ENCODE measurements at regions not wholly inside any gene's neighbourhood (a gene's known extent, or its start where the extent isn't known, plus 50 kb on each side); places are given as distances from the start of the nearest gene placed in this dataset.

GRCh38 chr5:8366266-8366665, 497.3 kb downstream of the MTRR start:
- TF ChIP-seq EZH2 (IDR thresholded peaks at IDR 0.05; ENCODE audit: low read length, missing control alignments): no peak
- TF ChIP-seq CTCF (conservative IDR thresholded peaks at IDR 0.05 in 1 of 2, IDR thresholded peaks at IDR 0.05 in 1 of 2; ENCODE audit: low read depth in 1 of 2, low read length in 2 of 2): no peak
- no peaks in the 10 kb centered on the region for H3K9me3 ChIP-seq (ENCODE audit: control insufficient read depth, insufficient read depth, low read depth, low read length)
- H2AFZ ChIP-seq (ENCODE audit: low read length): no peak overlapping the region
- no peak overlapping the region for H3K4me3 ChIP-seq (replicated peaks in 1 of 4; ENCODE audit: control extremely low read depth in 1 of 4, insufficient read depth in 1 of 4, low read depth in 3 of 4, low read length in 4 of 4)
- H3K4me1 ChIP-seq (ENCODE audit: control insufficient read depth, extremely low read depth, insufficient read depth, low read length): no peaks in the 10 kb centered on the region
- DNase-seq (ENCODE audit: low read depth in 2 of 2): no peak
- no peak overlapping the region for H3K27ac ChIP-seq (ENCODE audit: insufficient read depth, low read length)
- no peaks in the 10 kb centered on the region for H4K20me1 ChIP-seq (ENCODE audit: control insufficient read depth, extremely low read depth, insufficient read depth, low read length)
- H3K36me3 ChIP-seq (ENCODE audit: control insufficient read depth, insufficient read depth, low read length): no peaks in the 10 kb centered on the region
- no peaks in the 10 kb centered on the region for H3K27me3 ChIP-seq (ENCODE audit: control insufficient read depth, insufficient read depth, low read length)
- no peaks in the 10 kb centered on the region for H3K79me2 ChIP-seq (ENCODE audit: control insufficient read depth, insufficient read depth, low read length)
- no peak overlapping the region for H3K4me2 ChIP-seq (ENCODE audit: extremely low read depth, insufficient read depth, low read length)
- no peak overlapping the region for H3K9ac ChIP-seq (ENCODE audit: insufficient read depth, low read length)

- no peak overlapping the region for H3K4me2 ChIP-seq (ENCODE audit: extremely low read depth, insufficient read depth, low read length)
- no peaks in the 10 kb centered on the region for H3K4me1 ChIP-seq (ENCODE audit: control insufficient read depth, extremely low read depth, insufficient read depth, low read length)
- no peak overlapping the region for H3K4me3 ChIP-seq (replicated peaks in 1 of 4; ENCODE audit: control extremely low read depth in 1 of 4, insufficient read depth in 1 of 4, low read depth in 3 of 4, low read length in 4 of 4)
- H3K36me3 ChIP-seq (ENCODE audit: control insufficient read depth, insufficient read depth, low read length): no peaks in the 10 kb centered on the region
- H4K20me1 ChIP-seq (ENCODE audit: control insufficient read depth, extremely low read depth, insufficient read depth, low read length): no peaks in the 10 kb centered on the region
- H3K9ac ChIP-seq (ENCODE audit: insufficient read depth, low read length): no peak overlapping the region
- H2AFZ ChIP-seq (ENCODE audit: low read length): no peak overlapping the region
- H3K27ac ChIP-seq (ENCODE audit: insufficient read depth, low read length): no peak overlapping the region
- DNase-seq (ENCODE audit: low read depth in 2 of 2): no peak
- no peaks in the 10 kb centered on the region for H3K9me3 ChIP-seq (ENCODE audit: control insufficient read depth, insufficient read depth, low read depth, low read length)
- no peaks in the 10 kb centered on the region for H3K27me3 ChIP-seq (ENCODE audit: control insufficient read depth, insufficient read depth, low read length)
- H3K79me2 ChIP-seq (ENCODE audit: control insufficient read depth, insufficient read depth, low read length): no peaks in the 10 kb centered on the region
- TF ChIP-seq EZH2 (IDR thresholded peaks at IDR 0.05; ENCODE audit: low read length, missing control alignments) (no peak), CTCF (conservative IDR thresholded peaks at IDR 0.05 in 1 of 2, IDR thresholded peaks at IDR 0.05 in 1 of 2; ENCODE audit: low read depth in 1 of 2, low read length in 2 of 2) (no peak)
These were observed 507.5 kb downstream of the MTRR start for GRCh38 chr5:8376478-8376877.

- Histone ChIP-seq H3K4me3 (replicated peaks in 1 of 4; ENCODE audit: control extremely low read depth in 1 of 4, insufficient read depth in 1 of 4, low read depth in 3 of 4, low read length in 4 of 4) (no peak overlapping the region), H3K9me3 (ENCODE audit: control insufficient read depth, insufficient read depth, low read depth, low read length) (no peaks in the 10 kb centered on the region), H3K9ac (ENCODE audit: insufficient read depth, low read length) (no peak overlapping the region), H4K20me1 (ENCODE audit: control insufficient read depth, extremely low read depth, insufficient read depth, low read length) (no peaks in the 10 kb centered on the region), H3K79me2 (ENCODE audit: control insufficient read depth, insufficient read depth, low read length) (no peaks in the 10 kb centered on the region), H2AFZ (ENCODE audit: low read length) (no peak overlapping the region), H3K4me1 (ENCODE audit: control insufficient read depth, extremely low read depth, insufficient read depth, low read length) (no peaks in the 10 kb centered on the region), H3K36me3 (ENCODE audit: control insufficient read depth, insufficient read depth, low read length) (no peaks in the 10 kb centered on the region), H3K27ac (ENCODE audit: insufficient read depth, low read length) (no peak overlapping the region), H3K4me2 (ENCODE audit: extremely low read depth, insufficient read depth, low read length) (no peak overlapping the region), H3K27me3 (ENCODE audit: control insufficient read depth, insufficient read depth, low read length) (no peaks in the 10 kb centered on the region)
- TF ChIP-seq EZH2 (IDR thresholded peaks at IDR 0.05; ENCODE audit: low read length, missing control alignments) (no peak), CTCF (conservative IDR thresholded peaks at IDR 0.05 in 1 of 2, IDR thresholded peaks at IDR 0.05 in 1 of 2; ENCODE audit: low read depth in 1 of 2, low read length in 2 of 2) (no peak)
- no peak for DNase-seq (ENCODE audit: low read depth in 2 of 2)
These were observed 513.0 kb downstream of the MTRR start for GRCh38 chr5:8381972-8382371.

Measured in fibroblast of lung (primary cell).